CD4-positive, alpha-beta T cell treated with Interleukin-6 for 4 hours (primary cell): ENCODE measurements at regions not wholly inside any gene's neighbourhood (a gene's known extent, or its start where the extent isn't known, plus 50 kb on each side); places are given as distances from the start of the nearest gene placed in this dataset.
"Not testable (repeated sequence)": the region's sequence is repeated elsewhere in the genome, so short reads cannot be mapped to it uniquely, and the experiment has no call there.

ENCODE experiments used
- DNase-seq: peaks from one replicate; pipeline ENCODE4 v3.0.0-alpha.2; 2020; ENCODE audit warnings: mixed read lengths

DNA sequence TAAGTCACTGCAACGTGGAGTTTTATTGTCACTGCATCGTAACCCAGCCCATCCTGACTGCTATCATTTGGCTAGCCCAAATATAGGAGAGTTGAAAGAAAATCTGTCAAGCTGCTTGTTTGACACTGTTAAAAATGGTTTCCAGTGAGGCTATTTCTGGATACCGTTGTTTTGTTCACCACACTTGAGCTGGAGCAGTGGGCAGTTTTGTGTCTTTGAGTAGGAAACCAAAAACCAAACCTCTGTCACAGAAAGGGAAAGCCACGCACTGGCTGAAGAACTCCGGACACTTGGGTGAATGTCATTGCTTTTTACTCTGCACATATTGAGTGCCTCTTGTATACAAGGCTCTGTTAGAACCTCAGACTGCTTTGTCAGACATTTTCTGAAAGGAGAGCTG lies 446.4 kb upstream of the CFAP20DC start:
- no peak for DNase-seq

DNA sequence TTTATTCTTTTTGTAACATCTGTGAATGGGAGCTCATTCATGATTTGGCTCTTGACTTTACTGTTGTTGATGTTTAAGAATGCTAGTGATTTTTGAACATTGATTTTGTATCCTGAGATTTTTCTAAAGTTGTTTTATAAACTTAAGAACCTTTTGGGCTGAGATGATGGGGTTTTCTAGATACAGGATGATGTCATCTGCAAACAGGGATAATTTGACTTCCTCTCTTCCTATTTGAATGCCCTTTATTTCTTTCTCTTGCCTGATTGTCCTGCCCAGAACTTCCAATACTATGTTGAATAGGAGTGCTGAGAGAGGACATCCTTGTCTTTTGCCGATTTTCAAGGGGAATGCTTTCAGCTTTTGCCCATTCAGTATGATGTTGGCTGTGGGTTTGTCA lies 445.1 kb upstream of the CFAP20DC start:
- DNase-seq = not testable (repeated sequence)

- no peak for DNase-seq
Observed at GRCh38 chr3:59486520-59486919, 436.7 kb upstream of the CFAP20DC start.

DNA sequence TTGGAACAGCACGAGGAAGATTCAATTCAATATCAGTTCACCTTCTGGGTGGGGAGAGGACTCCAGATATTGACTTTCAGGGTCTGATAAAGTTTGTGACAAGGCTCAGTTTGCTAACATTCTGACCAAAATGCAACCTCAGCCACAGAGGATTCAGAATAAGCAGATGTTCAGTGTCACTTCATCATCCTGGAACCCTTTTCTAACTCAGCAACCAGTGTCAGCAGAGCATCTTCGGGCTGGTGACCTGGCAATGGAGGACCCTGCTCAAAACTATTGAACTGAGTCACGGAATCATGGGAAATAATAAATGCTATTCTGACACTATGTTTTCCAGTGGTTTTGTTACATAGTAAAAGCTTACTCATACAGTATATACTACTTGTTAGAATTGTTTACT lies 433.4 kb upstream of the CFAP20DC start:
- no peak for DNase-seq

DNA sequence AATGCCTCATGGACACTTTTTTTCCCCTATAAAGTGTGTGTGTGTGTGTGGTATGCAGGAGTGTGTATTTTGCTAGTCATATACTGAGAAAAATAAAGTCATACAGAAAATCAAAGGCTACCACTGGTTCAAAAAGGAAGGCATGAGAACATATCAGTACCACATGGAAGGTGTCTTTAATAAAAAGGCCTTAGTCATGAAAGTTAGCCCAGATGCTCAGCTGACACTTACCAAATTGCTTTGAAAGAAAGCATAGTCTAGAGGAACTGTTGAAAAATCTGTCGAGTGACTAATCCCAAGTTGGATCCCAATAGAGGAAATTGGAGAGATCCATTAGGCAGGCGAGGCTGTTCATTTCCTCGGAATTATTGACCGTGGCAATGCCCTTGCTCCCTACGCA lies 432.9 kb upstream of the CFAP20DC start:
- DNase-seq = no peak

DNA sequence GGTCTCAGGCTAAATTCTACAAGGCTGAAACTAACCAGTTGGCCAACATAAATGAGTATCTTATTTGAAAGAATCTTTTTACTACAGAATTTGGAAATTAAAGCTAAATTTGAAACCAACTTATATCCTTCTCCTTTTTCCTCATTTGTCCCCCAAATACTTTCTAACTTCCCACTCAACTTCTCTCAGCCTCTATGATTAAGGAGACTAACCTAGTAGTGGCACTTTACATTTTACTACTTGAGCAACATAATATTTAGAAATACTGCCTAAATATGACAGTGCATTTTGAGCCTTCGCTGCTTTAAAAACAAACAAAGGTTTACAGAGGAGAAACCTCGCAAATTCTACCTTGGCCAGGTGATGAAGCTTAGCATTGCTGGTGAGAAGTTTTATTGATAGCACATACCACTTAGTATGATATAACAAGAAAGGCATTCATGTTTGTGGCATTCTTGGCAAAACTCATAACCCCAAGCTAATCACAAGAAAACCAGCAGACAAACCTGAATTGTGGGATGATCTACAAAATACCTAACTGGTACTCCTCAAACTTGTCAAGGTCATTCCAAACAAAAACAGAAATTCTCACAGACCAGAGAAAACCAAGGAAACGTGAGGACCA lies 432.1 kb upstream of the CFAP20DC start:
- DNase-seq = no peak

DNA sequence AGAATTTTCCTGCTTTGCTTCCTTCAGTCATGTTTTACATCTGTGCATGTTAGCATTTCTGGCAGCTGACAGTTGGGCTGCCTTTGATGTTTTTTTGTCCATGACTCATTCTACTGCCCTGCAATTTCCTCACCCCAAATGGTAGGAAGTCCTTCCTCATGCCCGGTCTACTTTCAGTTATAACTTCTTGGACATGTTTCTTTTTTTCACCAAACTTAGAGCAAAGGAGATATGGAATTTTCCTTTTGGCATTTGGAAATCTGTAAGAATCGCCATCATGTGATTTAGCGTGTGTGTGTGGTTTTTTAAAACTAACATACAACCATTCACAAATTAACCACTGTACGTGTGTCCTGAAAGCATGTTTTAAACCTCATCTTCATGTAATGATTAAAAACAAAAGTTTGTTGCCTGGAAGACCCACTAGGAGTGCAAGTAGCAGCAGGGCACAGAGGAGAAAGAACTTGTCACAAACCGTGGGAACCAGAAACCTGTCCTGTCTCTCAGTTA lies 430.7 kb upstream of the CFAP20DC start:
- DNase-seq = peak; percentile 18

DNA sequence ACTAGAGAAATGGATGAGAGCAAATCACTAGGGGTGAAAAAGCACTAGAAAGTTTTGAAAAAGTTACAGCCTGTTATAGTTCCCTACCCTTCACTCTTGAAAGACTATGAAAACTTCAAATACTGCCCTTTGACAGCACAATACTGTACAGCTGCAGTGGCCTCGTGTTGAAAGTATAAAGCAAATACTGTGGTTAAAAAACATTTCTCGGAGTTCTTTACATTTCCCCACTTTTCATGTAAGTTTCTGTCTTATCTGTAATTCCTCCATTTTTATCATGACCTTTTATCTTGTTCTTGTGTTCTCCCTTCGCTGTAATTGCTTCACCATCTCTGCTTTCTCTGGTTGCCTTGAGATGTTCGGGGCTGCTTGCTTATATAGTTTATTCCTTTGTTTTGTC lies 423.8 kb upstream of the CFAP20DC start:
- DNase-seq = no peak

- DNase-seq = no peak
Observed at GRCh38 chr3:59472541-59472940, 422.7 kb upstream of the CFAP20DC start.

DNA sequence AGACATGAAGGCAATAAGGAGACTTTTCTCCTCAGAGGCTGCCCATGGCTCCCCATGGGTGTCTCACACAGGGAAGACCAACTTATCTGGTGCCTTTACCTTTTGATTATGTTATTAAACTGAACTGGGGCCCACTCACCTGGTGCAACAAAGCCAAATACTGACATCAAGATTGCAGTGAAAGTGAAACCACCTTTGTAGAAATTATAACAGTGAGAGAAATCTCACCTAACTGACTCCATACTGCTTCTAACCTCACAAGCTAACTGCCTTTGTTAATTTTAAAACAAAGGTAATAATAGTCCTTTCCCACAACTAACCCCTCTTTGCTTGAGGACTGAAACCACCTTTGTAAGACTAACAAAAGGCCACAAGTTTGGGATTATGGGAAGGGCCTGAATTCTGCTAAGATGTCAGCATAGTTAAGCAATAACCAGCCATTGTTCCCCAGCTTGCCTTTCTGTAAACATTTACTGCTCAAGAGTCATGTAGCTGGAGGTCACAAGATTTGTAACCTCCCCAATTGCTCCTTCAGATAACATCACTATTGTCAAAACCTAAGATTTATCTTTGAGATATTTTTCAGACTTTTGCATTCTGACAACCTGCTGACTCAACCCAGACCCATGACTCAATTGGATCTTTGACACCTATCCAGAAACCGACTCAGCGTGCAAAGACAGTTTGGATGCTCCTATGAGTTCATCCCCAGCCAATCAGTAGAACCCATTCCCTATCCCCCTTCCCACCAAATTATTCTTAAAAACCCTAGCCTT lies 420.3 kb upstream of the CFAP20DC start:
- no peak for DNase-seq

DNA sequence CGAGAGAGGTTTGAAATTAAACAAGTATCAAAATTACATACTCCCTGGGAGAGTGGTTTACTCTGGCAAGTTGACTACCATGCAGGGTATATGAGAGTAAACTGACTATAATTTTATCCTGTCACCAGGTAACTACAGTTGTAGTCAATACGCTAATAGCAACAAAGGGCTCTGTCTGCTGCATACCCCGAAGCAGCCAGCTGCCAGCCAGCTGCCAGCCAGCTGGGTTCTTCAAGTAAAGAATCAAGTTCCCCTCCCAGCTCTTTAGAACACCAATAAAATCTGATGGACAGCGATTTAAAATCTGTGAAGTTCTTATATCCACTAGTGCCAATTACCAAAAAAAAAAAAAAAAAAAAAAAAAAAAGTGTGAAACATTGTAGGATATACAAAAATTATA lies 417.7 kb upstream of the CFAP20DC start:
- DNase-seq = no peak

- no peak for DNase-seq
Observed at GRCh38 chr3:59464187-59464586, 414.4 kb upstream of the CFAP20DC start.

DNA sequence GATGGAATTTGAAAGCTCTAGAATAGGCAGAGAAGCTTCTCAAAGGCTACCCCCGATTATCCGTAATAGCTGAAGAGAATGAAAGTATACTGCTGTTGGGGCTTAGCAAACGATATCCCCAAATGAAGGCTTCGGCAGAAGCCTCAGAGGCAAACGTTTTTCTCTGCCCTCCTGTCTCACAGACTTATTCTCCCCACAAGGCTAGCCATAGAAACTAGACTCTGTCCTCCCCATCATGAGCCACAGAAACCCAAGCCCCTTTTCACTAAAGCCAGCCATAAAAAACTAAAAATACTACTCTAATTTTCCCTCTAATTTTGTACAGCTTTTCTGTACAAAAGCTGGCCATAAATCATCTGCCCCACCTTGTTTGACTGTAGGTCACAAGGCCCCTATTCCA lies 413.4 kb upstream of the CFAP20DC start:
- DNase-seq = no peak

GRCh38 chr3:59460068-59460467 lies 410.2 kb upstream of the CFAP20DC start:
- no peak for DNase-seq

DNA sequence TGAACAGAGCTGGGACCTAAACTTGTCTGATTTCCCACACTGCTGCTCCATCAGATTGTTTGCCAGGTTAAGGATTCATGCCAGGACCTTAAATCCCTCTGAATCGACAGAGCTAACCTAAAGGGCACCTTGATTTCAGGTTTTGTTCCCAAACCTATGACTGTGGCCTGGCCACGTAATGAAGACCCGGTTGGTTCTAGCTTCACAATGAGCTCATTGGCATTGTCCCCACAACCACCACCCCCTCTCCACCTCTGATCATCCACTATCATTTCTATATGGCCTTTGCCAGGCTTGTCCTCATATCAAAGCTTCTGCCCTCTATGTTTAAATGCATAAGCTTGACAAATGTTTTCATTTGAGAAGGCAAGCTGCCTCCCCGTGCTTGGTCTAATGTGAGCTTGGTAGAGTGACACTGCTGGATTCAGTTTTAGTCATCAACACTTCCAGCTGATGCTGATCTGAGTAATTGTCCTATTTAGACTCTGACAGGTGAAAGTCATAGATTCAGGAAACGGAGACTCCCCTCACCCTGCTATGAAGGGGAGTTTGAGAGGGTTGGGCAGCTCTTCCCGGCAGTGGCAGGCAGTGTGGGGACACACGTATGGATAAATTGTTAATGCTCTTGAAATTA lies 407.1 kb upstream of the CFAP20DC start:
- DNase-seq = no peak

GRCh38 chr3:59451800-59452746 lies 402.2 kb upstream of the CFAP20DC start:
- peak; percentile 26 for DNase-seq

DNA sequence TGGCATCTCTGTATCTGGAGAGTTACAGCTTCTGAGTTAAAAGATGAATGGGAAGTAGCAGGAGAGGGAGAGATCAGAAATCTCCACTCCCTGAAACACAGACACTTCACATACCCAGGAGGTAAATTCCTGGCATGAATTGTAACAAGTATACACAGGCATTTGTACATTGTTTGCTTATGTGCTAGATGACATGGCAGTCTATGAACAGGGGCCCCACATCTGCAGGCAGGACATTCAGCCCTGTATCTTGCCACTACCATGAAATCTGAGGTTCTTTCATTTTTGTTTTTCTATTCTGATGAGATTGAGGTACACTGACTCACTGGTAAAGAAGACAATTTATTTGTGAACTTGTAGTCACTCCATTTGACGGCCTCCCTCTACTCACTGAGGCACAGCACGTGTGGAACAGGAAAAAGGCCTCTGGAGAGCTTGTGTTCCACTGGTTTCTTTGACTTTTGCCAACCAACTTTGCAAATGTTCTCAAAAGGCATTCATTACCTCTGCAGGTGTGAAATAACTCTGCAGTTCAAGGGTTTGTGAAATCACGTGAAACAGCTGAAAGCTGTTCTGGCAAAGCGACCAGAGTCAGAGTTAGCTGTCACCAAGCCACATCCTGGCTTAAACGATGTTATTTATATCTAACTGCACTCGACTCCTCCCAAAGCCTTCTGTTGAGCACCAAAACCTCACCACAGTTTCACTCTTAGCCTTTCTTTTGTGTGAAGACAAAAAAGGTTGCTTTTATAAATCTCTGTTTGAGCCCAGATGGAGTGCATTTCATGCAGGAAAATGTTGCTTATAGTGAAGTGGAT lies 401.3 kb upstream of the CFAP20DC start:
- DNase-seq = peak; percentile 72

DNA sequence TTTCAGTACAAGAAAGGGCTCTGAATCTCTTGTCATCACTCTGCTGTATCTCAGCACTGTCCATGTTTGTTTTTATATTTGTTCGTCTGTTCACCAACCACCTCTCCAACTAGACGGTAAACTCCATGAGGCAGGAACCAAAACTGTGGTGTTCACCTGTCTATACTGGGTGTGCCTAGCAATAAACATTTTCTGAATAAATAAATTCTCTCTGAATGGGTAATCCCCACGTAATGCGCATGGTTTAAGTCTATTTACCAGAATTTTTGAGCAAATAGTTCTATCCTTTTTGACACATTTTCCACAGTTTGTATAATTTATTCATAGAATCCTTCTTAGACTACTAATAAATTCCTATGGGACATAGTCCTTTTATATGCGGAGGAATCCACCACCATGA lies 400.6 kb upstream of the CFAP20DC start:
- no peak for DNase-seq

GRCh38 chr3:59446775-59447465 lies 397.1 kb upstream of the CFAP20DC start:
- DNase-seq = no peak

DNA sequence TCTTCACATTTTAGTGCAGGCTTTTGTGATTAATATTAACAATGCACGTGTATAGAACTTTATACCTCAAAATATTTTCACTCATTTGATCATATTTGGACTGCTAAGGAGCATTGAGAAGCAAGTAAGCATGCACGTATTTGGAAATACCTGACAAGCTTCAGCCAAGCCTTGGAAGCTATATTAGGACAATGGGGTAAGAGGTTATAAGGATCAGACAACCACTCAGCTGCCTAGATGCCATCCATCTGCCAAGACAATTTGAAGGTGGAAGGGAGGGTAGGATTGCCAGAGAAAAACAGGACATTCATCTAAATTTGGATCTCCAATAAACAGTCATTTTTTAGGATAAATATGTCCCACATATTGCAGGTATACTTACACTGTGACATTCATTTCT lies 394.9 kb upstream of the CFAP20DC start:
- DNase-seq = no peak

DNA sequence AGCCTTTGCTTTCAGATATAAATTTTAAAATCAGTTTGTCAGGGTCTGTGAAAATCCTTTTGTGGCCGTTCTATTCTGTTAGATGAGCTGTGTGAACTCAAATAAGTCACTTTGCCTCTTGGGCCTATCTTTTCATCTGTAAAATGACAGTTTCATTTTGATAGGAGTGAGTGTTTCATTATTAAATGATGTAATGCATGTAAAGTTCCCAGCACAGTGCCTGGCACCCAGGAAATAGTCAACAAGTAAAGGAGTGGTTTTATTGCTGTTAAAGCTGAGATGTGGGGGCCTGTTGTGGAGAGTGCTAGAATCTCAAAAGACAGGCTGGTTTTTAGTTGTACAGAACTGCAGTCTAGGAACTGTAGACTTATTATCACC lies 394.5 kb upstream of the CFAP20DC start:
- DNase-seq = peak; percentile 57
